RWPE2 (cell line): ENCODE measurements at regions not wholly inside any gene's neighbourhood (a gene's known extent, or its start where the extent isn't known, plus 50 kb on each side); places are given as distances from the start of the nearest gene placed in this dataset.
"Not testable (repeated sequence)": the region's sequence is repeated elsewhere in the genome, so short reads cannot be mapped to it uniquely, and the experiment has no call there.

Experiments
- ATAC-seq: fragments of 200-7000 bp; cut with Tn5 transposase; 3 replicates; pipeline ENCODE4 v1.9.1; 2021; ENCODE audit warnings: low read depth
- DNase-seq: peaks from one replicate; pipeline ENCODE4 v3.0.0-alpha.2; 2020; ENCODE audit warnings: low spot score
- H3K27ac ChIP-seq: fragments of 450-650 bp; 2 replicates; pipeline ENCODE4 v1.5.1; 2017; ENCODE audit warnings: mild to moderate bottlenecking; ENCODE audit not compliant: poor library complexity, severe bottlenecking
- H3K27me3 ChIP-seq: fragments of 250-450 bp; sonication (Bioruptor Pico); 2 replicates; pipeline ENCODE4 v1.5.1; 2021; ENCODE audit warnings: mild to moderate bottlenecking, moderate library complexity; ENCODE audit not compliant: insufficient read depth, poor library complexity, severe bottlenecking
- H3K36me3 ChIP-seq: fragments of 250-450 bp; sonication (Bioruptor Pico); 2 replicates; pipeline ENCODE4 v1.5.1; 2020; ENCODE audit warnings: low read depth, mild to moderate bottlenecking, moderate library complexity
- H3K4me1 ChIP-seq: fragments of 250-450 bp; sonication (Bioruptor Pico); 2 replicates; pipeline ENCODE4 v1.5.1; 2021; ENCODE audit warnings: mild to moderate bottlenecking, moderate library complexity; ENCODE audit not compliant: insufficient read depth, poor library complexity, severe bottlenecking
- H3K4me3 ChIP-seq: fragments of 250-450 bp; sonication (Bioruptor Pico); 2 replicates; pipeline ENCODE4 v1.5.1; 2021; ENCODE audit warnings: mild to moderate bottlenecking, moderate library complexity; ENCODE audit not compliant: severe bottlenecking
- H3K9me3 ChIP-seq: fragments of 250-450 bp; sonication (Bioruptor Pico); 2 replicates; pipeline ENCODE4 v1.5.1; 2021; ENCODE audit warnings: mild to moderate bottlenecking, moderate library complexity; ENCODE audit not compliant: severe bottlenecking
- CTCF ChIP-seq: fragments of 450-650 bp; IDR thresholded peaks from one replicate; pipeline ENCODE4 v1.5.1; 2017; ENCODE audit warnings: mild to moderate bottlenecking, moderate library complexity; ENCODE audit not compliant: poor library complexity, severe bottlenecking

DNA sequence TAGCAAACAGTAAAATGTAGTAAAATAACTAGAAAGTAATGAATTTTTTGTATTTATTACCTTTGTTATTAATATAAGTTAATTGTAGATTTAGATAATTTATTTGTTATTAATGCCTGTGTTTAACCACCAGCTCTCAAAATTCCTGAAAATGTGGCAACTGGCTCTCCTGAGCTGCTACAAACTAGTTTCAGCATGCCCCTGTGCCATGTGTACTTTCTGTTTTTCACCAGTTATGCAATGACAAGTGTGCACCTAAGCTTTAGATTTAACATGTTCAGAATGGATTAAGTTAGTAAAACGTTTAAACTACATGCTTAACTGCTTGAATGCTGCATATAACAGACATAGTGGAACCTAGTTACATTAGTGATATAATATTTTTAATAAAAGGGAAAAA, 88.1 kb downstream of the POSTN start:
- Histone ChIP-seq H3K4me3 (no peak overlapping the region), H3K27me3 (no peaks in the 10 kb centered on the region), H3K36me3 (no peaks in the 10 kb centered on the region), H3K4me1 (no peaks in the 10 kb centered on the region), H3K9me3 (no peaks in the 10 kb centered on the region), H3K27ac (no peak overlapping the region)
- DNase-seq (no peak), ATAC-seq (no peak)
- no peak for TF ChIP-seq CTCF

DNA sequence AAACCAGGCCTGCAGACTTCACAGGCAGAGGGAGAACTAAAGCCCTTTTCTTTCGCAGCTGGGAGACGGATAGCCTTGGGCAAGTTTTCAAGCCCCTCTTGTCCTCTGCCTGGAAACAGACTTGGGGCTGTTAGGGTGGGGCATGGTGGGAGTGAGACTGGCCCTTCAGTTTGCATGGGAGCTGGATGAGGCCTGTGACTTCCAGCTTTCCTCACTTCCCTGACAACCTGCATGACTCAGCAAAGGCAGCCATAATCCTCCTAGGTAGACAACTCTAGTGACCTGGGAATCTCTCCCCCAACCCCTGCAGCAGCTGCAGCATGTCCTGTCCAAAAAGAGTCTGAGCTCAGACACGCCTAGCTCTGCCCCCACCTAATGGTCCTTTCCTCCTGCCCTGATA, 93.0 kb downstream of the POSTN start:
- no peak for TF ChIP-seq CTCF
- H3K9me3 ChIP-seq = no peaks in the 10 kb centered on the region
- DNase-seq (no peak), ATAC-seq (no peak)
- no peaks in the 10 kb centered on the region for H3K4me1 ChIP-seq
- no peaks in the 10 kb centered on the region for H3K27me3 ChIP-seq
- H3K27ac ChIP-seq = no peak overlapping the region
- H3K4me3 ChIP-seq = no peak overlapping the region
- no peaks in the 10 kb centered on the region for H3K36me3 ChIP-seq

GRCh38 chr13:37504251-37504650, 94.3 kb downstream of the POSTN start:
- H3K27ac ChIP-seq = no peak overlapping the region
- DNase-seq = no peak
- TF ChIP-seq CTCF = no peak

DNA sequence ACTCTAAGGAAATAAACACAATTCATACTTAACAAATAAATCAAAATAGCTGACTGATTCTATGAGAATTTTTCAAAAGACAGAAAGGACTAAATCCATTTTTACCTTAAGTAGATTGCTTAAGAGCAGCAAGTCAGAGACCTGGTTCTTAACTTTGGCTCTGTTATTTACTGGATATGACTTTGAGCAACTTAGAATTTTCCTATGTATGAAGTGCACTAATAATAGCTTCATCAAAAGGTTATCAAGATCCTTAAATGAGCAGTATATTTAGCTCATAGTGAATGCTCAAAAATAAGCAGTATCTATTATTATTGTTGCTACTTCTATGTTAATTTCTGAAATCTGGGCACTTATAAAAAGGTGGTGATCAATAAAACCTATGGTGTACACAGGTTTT, 95.3 kb downstream of the POSTN start:
- DNase-seq = no peak
- Histone ChIP-seq H3K27me3 (no peaks in the 10 kb centered on the region), H3K4me3 (no peak overlapping the region), H3K27ac (no peak overlapping the region), H3K9me3 (no peaks in the 10 kb centered on the region), H3K4me1 (no peaks in the 10 kb centered on the region), H3K36me3 (no peaks in the 10 kb centered on the region)
- no peak for ATAC-seq
- TF ChIP-seq CTCF = no peak

More at GRCh38 chr13:37504251-37504650, 94.3 kb downstream of the POSTN start:
- ATAC-seq = no peak
- H3K9me3 ChIP-seq = no peaks in the 10 kb centered on the region
- H3K36me3 ChIP-seq = no peaks in the 10 kb centered on the region
- no peaks in the 10 kb centered on the region for H3K27me3 ChIP-seq
- H3K4me3 ChIP-seq = no peak overlapping the region
- no peaks in the 10 kb centered on the region for H3K4me1 ChIP-seq

GRCh38 chr13:37502303-37502993, 96.1 kb downstream of the POSTN start:
- ATAC-seq, H3K4me1 ChIP-seq, H3K27ac ChIP-seq, H3K4me3 ChIP-seq, H3K9me3 ChIP-seq, H3K27me3 ChIP-seq, H3K36me3 ChIP-seq, DNase-seq: not testable (repeated sequence)
